ENCODE measurements at regions not wholly inside any gene's neighbourhood (a gene's known extent, or its start where the extent isn't known, plus 50 kb on each side); places are given as distances from the start of the nearest gene placed in this dataset.

GRCh38 chr5:165914456-165914855, 2377.0 kb upstream of the WWC1 start:
- no peak for DNase-seq

- no peak for DNase-seq
Measured at GRCh38 chr5:165919196-165919595, 2372.2 kb upstream of the WWC1 start.

DNA sequence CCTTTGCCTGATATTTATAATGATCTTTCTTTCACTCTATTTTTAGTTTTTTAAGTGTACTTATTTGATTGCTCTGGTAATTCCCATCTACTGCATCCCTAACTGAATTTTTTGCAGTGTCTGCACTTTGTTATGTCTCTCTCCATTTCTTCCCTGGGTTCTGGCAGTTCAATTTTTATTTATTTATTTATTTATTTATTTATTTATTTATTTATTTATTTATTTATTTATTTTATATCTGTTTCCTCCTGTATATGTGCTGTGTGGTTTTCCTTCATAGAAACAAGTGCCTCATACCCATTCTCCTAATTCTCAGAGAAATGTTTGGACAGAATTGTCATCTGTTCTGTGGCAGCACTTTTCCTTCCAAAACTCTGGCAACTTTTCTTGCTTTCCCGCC, 2370.8 kb upstream of the WWC1 start:
- DNase-seq: no peak

DNA sequence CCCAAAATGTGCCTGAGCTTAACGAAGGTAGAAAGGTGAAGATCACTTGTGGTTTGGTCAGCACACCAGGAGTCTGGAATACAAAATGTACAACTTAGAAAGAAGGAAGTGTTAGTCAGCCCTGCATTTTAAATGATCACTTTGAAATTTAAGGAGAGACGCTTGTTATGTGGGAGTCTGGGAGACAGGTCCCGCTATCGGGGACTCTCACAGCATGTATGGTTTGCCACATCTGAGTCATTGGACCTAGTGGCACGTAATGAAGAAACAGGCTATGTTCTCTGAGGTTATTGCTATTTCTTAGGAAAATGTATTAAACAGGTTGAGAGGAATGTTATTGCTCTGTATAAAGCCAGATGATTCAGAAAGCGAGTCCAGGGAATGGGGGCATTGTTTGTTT, 2362.5 kb upstream of the WWC1 start:
- DNase-seq: no peak

GRCh38 chr5:165940541-165940940, 2350.9 kb upstream of the WWC1 start:
- no peak for DNase-seq

DNA sequence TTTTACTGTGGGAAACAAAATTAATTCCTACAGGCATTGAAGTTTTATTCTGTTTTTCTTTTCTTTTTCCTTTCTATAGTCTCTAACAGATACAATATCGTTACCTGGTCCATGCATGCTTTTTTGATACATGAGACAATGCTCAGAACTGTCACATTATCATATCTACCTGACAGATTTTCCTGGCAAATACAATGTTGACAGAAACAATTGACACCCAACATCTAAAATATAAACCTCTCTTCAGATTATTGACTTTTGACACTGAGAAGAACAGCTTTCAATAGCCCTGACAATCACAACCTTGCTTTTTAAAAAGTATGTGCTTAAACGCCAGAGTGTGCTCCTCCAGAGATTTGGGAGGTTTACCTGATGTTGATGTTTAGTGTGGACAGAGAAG, 2334.6 kb upstream of the WWC1 start:
- DNase-seq: no peak

DNA sequence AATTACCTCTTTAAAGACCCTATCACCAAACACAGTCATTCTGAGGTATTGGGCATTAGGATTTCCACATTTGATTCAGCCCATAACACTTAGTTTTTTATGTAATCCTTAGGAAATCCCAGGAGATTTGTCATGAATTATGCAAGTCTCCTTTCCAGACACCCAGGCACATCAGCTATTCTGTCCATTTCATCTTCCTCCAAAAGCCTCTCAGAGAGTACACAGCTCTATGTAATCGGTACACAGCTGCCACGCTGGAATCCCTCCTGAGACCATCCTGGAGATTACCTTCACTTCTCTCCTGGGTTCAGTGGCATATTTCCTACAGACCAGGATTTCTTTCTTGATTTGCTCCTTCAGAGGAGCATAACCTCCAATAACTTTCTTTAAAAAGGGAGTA, 2309.8 kb upstream of the WWC1 start:
- no peak for DNase-seq

DNA sequence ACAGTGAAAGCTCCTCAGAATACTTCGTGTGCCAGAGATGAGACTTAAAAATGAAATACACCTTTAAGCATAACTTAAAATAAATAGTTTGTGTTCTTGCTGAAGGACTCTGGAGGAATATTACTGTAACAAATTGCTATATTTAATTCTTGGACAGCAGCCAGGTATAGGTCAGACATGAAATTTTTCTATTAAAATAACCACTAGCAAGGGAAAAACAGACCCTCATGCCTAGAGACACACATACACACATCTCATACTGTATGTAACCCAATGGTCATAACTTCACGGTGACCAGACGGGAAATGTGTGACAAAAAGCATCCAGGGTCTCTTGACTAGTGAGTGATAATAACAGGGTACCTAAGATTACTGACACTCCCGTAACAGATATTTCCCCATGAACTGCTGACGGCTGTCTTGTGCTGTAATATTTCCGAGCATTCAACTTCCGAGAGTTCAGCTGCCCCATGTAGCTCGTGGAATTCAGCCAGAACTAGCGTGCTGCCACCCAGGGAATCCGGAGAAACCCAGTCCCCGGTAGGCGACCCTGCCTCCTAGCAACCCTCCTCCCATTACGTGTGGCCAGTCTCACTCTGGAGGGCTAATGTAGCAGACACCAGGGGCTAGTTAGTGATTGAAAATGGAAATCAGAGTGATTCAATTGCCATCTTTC, 2295.1 kb upstream of the WWC1 start:
- DNase-seq: no peak

DNA sequence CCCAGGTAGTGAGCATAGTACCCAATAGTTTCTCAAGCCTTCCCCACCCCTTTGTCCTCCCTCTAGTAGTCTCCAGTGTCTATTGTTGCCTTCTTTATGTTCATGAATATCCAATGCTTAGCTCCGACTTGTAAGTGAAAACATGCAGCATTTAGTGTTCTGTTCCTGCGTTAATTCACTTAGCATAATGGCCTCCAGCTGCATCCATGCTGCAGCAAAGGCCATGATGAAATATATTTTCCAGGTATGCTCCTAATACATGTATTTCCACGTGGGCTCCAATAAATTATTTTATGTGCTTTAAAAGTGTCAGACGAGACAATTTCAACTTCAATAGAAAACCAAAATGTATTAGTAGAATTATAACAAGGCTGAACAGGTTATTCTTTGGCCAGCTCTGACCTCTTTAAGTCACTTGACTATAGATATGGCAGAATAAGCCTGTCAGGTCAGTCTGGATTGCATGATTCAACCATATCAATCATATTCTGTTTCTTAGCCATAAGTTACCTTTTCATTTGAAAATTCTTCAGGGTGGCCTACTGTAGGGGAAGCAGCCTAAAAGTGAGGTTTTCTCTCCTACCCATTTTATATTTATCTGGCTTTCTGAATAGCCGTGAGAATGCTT, 2291.6 kb upstream of the WWC1 start:
- DNase-seq: no peak

GRCh38 chr5:166004006-166004405, 2287.4 kb upstream of the WWC1 start:
- no peak for DNase-seq

- no peak for DNase-seq
Measured at GRCh38 chr5:166013415-166013814, 2278.0 kb upstream of the WWC1 start.

GRCh38 chr5:166014256-166014655, 2277.2 kb upstream of the WWC1 start:
- DNase-seq: no peak

DNA sequence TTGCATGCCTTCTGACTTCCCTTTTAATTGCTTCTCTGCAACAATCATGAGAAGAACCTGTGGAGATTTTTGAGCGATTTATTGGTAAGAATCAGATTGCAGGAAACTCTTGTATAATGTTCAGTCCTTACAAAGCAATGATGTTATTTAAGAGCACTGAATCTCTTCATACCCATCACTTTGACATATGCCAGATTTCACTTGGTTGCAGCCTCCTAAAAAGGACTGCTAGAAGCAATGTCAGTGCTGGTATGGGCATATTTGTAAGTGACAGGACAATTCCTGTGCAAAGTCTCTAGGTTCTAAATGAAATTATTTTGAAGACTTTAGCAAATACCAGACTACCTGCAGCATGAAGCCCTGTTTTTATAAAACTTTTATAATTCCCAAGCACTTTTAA, 2272.7 kb upstream of the WWC1 start:
- no peak for DNase-seq

GRCh38 chr5:166022065-166022464, 2269.4 kb upstream of the WWC1 start:
- no peak for DNase-seq

DNA sequence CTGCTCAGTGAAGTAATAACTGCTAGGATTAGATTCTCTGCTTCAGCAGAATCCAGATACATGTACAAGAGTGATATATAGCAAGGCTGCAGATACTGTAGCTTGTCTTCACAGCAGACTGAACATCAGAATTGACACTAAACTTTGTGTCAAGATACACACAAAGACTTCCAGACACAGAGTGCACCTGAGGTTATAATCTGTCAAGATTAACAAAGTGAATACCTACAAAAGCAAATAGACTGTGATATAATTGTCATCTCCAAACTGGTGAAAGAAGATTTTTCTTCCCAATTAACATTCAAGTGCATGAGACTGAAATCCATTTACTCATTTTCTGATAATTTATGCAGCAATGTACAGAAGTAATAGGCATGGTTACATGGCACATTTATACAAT, 2266.5 kb upstream of the WWC1 start:
- no peak for DNase-seq

DNA sequence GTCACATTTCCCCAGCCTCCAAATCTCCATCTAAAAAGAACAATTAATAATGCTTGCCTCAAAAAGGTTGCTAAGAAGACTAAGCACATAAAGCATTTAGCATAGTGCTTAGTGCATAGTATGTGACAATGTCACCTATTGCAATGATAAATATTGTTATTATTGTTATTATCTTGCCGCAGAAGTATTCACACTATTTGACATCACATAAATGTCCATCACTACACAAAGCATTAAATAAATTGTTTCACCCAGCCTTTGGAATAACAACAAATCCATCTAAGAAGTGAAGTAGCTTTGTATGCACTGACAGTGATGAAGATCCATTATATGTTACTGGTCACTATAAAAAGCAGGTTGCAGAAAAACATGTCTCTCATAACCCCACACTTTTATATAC, 2263.9 kb upstream of the WWC1 start:
- DNase-seq: no peak

- no peak for DNase-seq
Measured at GRCh38 chr5:166031926-166032325, 2259.5 kb upstream of the WWC1 start.

GRCh38 chr5:166032601-166033000, 2258.8 kb upstream of the WWC1 start:
- no peak for DNase-seq

DNA sequence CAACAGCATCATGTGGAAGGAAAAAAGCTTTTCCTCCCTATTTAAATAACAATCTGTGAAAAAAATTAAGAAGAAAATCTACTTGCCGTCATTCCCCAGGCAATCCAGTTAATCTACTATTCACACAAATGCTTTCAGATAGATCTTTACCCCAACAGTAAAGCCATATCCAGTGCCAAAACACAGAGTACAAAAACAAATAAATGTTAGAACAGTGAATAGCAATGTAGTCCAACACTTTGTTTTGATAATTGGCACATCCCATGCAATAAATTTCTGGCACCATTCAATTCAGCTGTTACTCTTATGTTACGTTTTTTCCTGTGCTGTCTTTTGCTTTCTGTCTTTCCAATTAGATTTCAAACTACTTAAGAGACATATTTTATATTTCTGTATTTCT, 2245.5 kb upstream of the WWC1 start:
- DNase-seq: no peak

GRCh38 chr5:166046956-166047355, 2244.5 kb upstream of the WWC1 start:
- DNase-seq: no peak

DNA sequence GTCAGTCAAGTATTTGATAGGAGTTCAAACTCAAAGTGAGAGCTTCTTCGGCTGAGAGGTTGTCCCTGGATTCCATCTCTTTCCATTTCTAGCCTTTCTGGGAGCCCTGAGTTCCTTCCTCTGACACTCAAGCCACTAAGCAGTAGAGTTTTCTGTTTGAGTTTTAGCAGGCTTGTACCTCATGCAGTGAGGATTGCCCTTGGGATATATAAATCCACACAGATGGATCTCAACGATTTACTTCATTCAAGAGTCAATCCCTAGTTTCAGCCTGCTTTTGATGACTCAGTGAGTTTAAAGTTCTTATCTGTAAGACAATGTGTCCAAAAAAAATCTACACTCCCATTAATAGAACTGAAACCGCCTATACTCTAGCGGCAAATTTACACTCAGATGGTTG, 2240.9 kb upstream of the WWC1 start:
- DNase-seq: no peak

GRCh38 chr5:166058660-166059059, 2232.8 kb upstream of the WWC1 start:
- no peak for DNase-seq

DNA sequence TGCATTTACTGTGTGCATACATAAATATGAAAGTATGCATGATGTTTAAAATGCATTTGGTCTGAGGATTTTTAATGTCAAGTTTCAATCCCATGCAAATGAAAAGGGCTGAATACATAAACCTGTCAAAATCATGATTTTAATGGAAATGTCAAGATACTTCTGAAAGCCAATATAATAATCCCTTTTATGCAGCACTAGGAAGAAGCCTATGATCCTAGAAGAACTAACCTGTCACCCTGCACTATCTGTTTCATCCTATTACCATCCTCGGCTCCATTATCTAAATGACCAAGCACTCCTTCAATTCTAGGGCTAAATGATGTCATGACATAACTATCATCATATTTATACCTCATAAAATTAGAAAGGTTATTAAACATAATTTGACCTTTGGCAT, 2229.4 kb upstream of the WWC1 start:
- no peak for DNase-seq

GRCh38 chr5:166062719-166063118, 2228.7 kb upstream of the WWC1 start:
- DNase-seq: no peak

DNA sequence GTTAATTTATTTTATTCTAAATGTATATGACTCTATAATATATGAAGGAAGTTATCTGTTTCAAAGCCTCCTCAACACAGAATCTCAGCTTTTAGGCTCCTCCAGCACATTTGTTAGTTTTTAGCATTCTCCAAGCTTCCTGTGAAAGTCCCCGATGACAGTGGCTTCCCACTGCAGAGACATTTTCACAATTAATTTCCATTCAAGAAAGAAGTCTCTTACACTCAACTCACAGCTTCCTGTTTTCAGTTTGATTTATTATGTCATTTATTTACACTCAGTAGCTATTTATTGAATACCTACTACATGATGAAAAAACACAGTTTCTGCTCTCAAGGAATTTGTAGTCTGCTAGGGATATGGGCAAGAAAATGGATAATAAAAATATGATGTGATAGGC, 2228.2 kb upstream of the WWC1 start:
- DNase-seq: no peak

Measured in NCI-H1436 (cell line).